ENCODE measurements at regions not wholly inside any gene's neighbourhood (a gene's known extent, or its start where the extent isn't known, plus 50 kb on each side); places are given as distances from the start of the nearest gene placed in this dataset.

DNA sequence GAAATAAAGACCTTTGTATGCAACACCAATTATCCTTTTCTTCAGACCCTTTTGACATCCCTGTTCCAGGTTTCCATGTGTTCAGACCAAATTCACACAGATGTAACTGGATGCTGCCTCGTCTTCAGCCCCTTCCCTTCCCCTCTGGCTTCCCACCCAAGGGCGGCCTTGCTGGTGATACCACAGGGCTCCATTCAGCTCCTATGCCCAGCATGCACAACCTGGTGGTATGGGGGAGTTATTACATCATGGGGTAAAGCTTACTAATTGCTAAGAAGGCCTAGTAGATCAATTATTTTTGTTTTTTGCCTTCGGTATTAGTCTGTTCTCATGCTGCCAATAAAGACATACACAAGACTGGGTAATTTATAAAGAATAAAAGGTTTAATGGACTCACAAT is 317.0 kb upstream of the CXXC4 start:
- Mint-ChIP-seq H3K4me1 (peaks cover 10% of the 10 kb centered on the region), H3K27ac (no peak overlapping the region), H3K9me3 (ENCODE audit: insufficient read depth) (no peaks in the 10 kb centered on the region), H3K4me3 (no peak overlapping the region), H3K27me3 (no peaks in the 10 kb centered on the region)
- no peak for ATAC-seq (ENCODE audit: low read depth)
- CTCF ChIA-PET: no interaction called here
- TF ChIP-seq EZH2 (IDR thresholded peaks at IDR 0.05; ENCODE audit: borderline replicate concordance, insufficient read depth, low read depth, low read length, poor library complexity, severe bottlenecking): no peak
- TF ChIP-seq, protein P1, sequence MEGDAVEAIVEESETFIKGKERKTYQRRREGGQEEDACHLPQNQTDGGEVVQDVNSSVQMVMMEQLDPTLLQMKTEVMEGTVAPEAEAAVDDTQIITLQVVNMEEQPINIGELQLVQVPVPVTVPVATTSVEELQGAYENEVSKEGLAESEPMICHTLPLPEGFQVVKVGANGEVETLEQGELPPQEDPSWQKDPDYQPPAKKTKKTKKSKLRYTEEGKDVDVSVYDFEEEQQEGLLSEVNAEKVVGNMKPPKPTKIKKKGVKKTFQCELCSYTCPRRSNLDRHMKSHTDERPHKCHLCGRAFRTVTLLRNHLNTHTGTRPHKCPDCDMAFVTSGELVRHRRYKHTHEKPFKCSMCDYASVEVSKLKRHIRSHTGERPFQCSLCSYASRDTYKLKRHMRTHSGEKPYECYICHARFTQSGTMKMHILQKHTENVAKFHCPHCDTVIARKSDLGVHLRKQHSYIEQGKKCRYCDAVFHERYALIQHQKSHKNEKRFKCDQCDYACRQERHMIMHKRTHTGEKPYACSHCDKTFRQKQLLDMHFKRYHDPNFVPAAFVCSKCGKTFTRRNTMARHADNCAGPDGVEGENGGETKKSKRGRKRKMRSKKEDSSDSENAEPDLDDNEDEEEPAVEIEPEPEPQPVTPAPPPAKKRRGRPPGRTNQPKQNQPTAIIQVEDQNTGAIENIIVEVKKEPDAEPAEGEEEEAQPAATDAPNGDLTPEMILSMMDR (IDR thresholded peaks at IDR 0.05): no peak
- Histone ChIP-seq H4K20me1 (ENCODE audit: control insufficient read depth, insufficient read depth, low read length, poor library complexity, severe bottlenecking) (no peaks in the 10 kb centered on the region), H3K27me3 (replicated peaks in 1 of 4; ENCODE audit: control extremely low read depth in 1 of 4, control insufficient read depth in 3 of 4, insufficient read depth in 4 of 4, low read length in 3 of 4) (no peaks in the 10 kb centered on the region), H2AFZ (ENCODE audit: insufficient read depth, low read depth, low read length, poor library complexity, severe bottlenecking) (no peak overlapping the region), H3K79me2 (ENCODE audit: control insufficient read depth, insufficient read depth, low read length) (no peaks in the 10 kb centered on the region), H3K9ac (ENCODE audit: low read length) (no peak overlapping the region), H3K36me3 (replicated peaks in 1 of 2; ENCODE audit: control extremely low read depth in 1 of 2, control insufficient read depth in 1 of 2, extremely low read depth in 1 of 2, insufficient read depth in 2 of 2, low read length in 1 of 2) (no peaks in the 10 kb centered on the region), H3K4me2 (replicated peaks; ENCODE audit: low read depth, low read length, poor library complexity, severe bottlenecking) (no peak overlapping the region), H3K4me3 (ENCODE audit: control extremely low read depth in 1 of 5, extremely low read depth in 1 of 5, insufficient read depth in 1 of 5, low read depth in 2 of 5, low read length in 4 of 5) (no peak overlapping the region), H3K27ac (ENCODE audit: low read length in 2 of 2) (no peak overlapping the region), H3K9me3 (ENCODE audit: control extremely low read depth in 1 of 3, control insufficient read depth in 2 of 3, insufficient read depth in 1 of 3, low read length in 2 of 3) (peaks cover 0 to 3% (median 1%) of the 10 kb centered on the region in 3 donors), H3K4me1 (ENCODE audit: control insufficient read depth in 2 of 2, insufficient read depth in 2 of 2, low read length in 2 of 2) (peaks cover 0 to 8% of the 10 kb centered on the region in 2 donors)
- POLR2A ChIA-PET: no interaction called here
- DNase-seq: no peak
- intact Hi-C loops (cut with micrococcal nuclease): no loop called here
- WGBS (ENCODE audit: insufficient coverage): no CpG with 5 or more reads among the region's 3 CpGs

DNA sequence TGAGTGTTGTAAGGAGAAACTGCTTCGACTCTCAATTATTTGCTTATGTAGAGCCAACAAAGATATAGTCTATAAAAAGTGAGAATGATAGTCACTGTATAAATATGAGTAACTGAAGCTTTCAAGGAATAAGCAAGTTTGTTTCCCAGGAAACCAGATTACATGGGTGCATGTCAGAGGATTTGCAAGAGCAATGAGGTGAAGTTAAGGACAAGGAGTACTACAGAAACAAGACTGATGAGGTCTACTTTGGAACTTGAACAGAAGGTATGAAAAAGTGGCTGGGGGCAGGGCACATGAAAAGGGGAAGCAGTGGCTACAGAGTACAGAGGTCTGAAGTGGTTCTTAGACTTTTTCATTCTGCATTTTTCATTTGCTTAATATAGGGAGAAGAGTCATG is 321.0 kb upstream of the CXXC4 start:
- no CpG with 5 or more reads among the region's 1 CpG for WGBS (ENCODE audit: insufficient coverage)
- TF ChIP-seq, protein P1 (IDR thresholded peaks at IDR 0.05): no peak
- no peak for TF ChIP-seq EZH2 (IDR thresholded peaks at IDR 0.05; ENCODE audit: borderline replicate concordance, insufficient read depth, low read depth, low read length, poor library complexity, severe bottlenecking)
- no peak overlapping the region for H3K27ac Mint-ChIP-seq

More for the DNA sequence above, 321.0 kb upstream of the CXXC4 start:
- no peaks in the 10 kb centered on the region for H3K36me3 ChIP-seq (replicated peaks in 1 of 2; ENCODE audit: control extremely low read depth in 1 of 2, control insufficient read depth in 1 of 2, extremely low read depth in 1 of 2, insufficient read depth in 2 of 2, low read length in 1 of 2)
- no peaks in the 10 kb centered on the region for H3K9me3 Mint-ChIP-seq (ENCODE audit: insufficient read depth)
- no peaks in the 10 kb centered on the region for H3K27me3 ChIP-seq (replicated peaks in 1 of 4; ENCODE audit: control extremely low read depth in 1 of 4, control insufficient read depth in 3 of 4, insufficient read depth in 4 of 4, low read length in 3 of 4)
- no peak overlapping the region for H3K4me3 Mint-ChIP-seq
- DNase-seq: no peak
- ChIA-PET POLR2A (no interaction called here), CTCF (no interaction called here)
- no peak overlapping the region for H2AFZ ChIP-seq (ENCODE audit: insufficient read depth, low read depth, low read length, poor library complexity, severe bottlenecking)
- no peak for ATAC-seq (ENCODE audit: low read depth)
- H3K27ac ChIP-seq (ENCODE audit: low read length in 2 of 2): no peak overlapping the region
- H3K9me3 ChIP-seq (ENCODE audit: control extremely low read depth in 1 of 3, control insufficient read depth in 2 of 3, insufficient read depth in 1 of 3, low read length in 2 of 3): peaks cover 0 to 1% (median 0%) of the 10 kb centered on the region in 3 donors
- H4K20me1 ChIP-seq (ENCODE audit: control insufficient read depth, insufficient read depth, low read length, poor library complexity, severe bottlenecking): no peaks in the 10 kb centered on the region
- H3K4me3 ChIP-seq (ENCODE audit: control extremely low read depth in 1 of 5, extremely low read depth in 1 of 5, insufficient read depth in 1 of 5, low read depth in 2 of 5, low read length in 4 of 5): no peak overlapping the region
- intact Hi-C loops (cut with micrococcal nuclease): no loop called here
- peaks cover 10% of the 10 kb centered on the region for H3K4me1 Mint-ChIP-seq
- peaks cover 0 to 8% of the 10 kb centered on the region in 2 donors for H3K4me1 ChIP-seq (ENCODE audit: control insufficient read depth in 2 of 2, insufficient read depth in 2 of 2, low read length in 2 of 2)
- no peak overlapping the region for H3K4me2 ChIP-seq (replicated peaks; ENCODE audit: low read depth, low read length, poor library complexity, severe bottlenecking)
- no peaks in the 10 kb centered on the region for H3K27me3 Mint-ChIP-seq
- no peak overlapping the region for H3K9ac ChIP-seq (ENCODE audit: low read length)
- H3K79me2 ChIP-seq (ENCODE audit: control insufficient read depth, insufficient read depth, low read length): no peaks in the 10 kb centered on the region
